ENCODE measurements at regions not wholly inside any gene's neighbourhood (a gene's known extent, or its start where the extent isn't known, plus 50 kb on each side); places are given as distances from the start of the nearest gene placed in this dataset.

GRCh38 chr4:126086041-126086440 lies 771.3 kb downstream of the FAT4 start:
- TF ChIP-seq CTCF (IDR thresholded peaks at IDR 0.05 in 8 of 11, conservative IDR thresholded peaks at IDR 0.05 in 3 of 11) (no peak), POLR2A (IDR thresholded peaks at IDR 0.05) (no peak)

Measured in spleen (tissue), 7 donors.